Spleen (tissue), 11 donors: ENCODE measurements at regions not wholly inside any gene's neighbourhood (a gene's known extent, or its start where the extent isn't known, plus 50 kb on each side); places are given as distances from the start of the nearest gene placed in this dataset.

Experiments used
- DNase-seq: peaks from one replicate; pipeline ENCODE4 v3.0.0-alpha.2; 2020
- H3K27ac ChIP-seq, 8 donors: fragments of 200-600 bp; sonication (generic) in 7 of 8; 1 replicate in 4 of 8; 2 replicates in 4 of 8; pipeline versions ENCODE4 v1.5.0 to v1.8.0; 2016 to 2021; ENCODE audit warnings: inconsistent platforms in 4 of 8, mild to moderate bottlenecking in 4 of 8, moderate library complexity in 1 of 8
- H3K27me3 ChIP-seq, 7 donors: fragments of 200-600 bp; sonication (generic) in 6 of 7; replicated peaks in 1 of 7; 1 replicate in 4 of 7; 2 replicates in 3 of 7; pipeline versions ENCODE4 v1.5.0 to v1.8.0; 2016 to 2021; ENCODE audit warnings: inconsistent platforms in 3 of 7, mild to moderate bottlenecking in 1 of 7
- H3K36me3 ChIP-seq, 6 donors: fragments of 200-600 bp; sonication (generic) in 5 of 6; 1 replicate in 4 of 6; 2 replicates in 2 of 6; pipeline versions ENCODE4 v1.5.0 to v1.8.0; 2016 to 2021; ENCODE audit warnings: inconsistent platforms in 2 of 6
- H3K4me1 ChIP-seq, 6 donors: fragments of 200-600 bp; sonication (generic) in 5 of 6; 1 replicate in 3 of 6; 2 replicates in 3 of 6; pipeline versions ENCODE4 v1.5.0 to v1.8.0; 2016 to 2021; ENCODE audit warnings: inconsistent platforms in 3 of 6
- H3K4me3 ChIP-seq, 8 donors: fragments of 200-600 bp; sonication (generic) in 7 of 8; 1 replicate in 4 of 8; 2 replicates in 4 of 8; pipeline versions ENCODE4 v1.5.0 to v1.8.0; 2016 to 2021; ENCODE audit warnings: inconsistent platforms in 4 of 8, mild to moderate bottlenecking in 4 of 8, moderate library complexity in 2 of 8
- H3K9me3 ChIP-seq, 8 donors: fragments of 200-600 bp; sonication (generic) in 7 of 8; 1 replicate in 4 of 8; 2 replicates in 4 of 8; pipeline versions ENCODE4 v1.5.0 to v1.8.0; 2016 to 2021; ENCODE audit warnings: inconsistent platforms in 4 of 8
- POLR2A ChIP-seq, 3 donors: fragments of 450-650 bp; IDR thresholded peaks; one replicate each; pipeline ENCODE4 v1.5.1; 2017; ENCODE audit warnings: antibody characterized with exemption in 3 of 3, mild to moderate bottlenecking in 1 of 3
- POLR2AphosphoS5 ChIP-seq, 3 donors: sonication (generic); formaldehyde crosslinking; IDR thresholded peaks; one replicate each; pipeline ENCODE4 v1.5.1; 2017; ENCODE audit warnings: antibody characterized with exemption in 3 of 3
- WGBS, 5 donors: extraction: QIAGEN DNeasy Blood & Tissue Kit in 3 of 5; methylation state at CpG; one replicate each; pipeline versions ENCODE4 v1.1.5 to v1.1.7; 2013 to 2018; 5-methylcytosine and 5-hydroxymethylcytosine counted together
- intact Hi-C: fragments of 100-400 bp; cut with DNase I; formaldehyde crosslinking; loops from one replicate; pipeline ENCODE4 v1.15.0; 2023; ENCODE audit warnings: low total_unique reads
- TF ChIP-seq, protein P1 (sequence below), 11 experiments: fragments of 200-600 bp in 7 of 11; fragments of 450-650 bp in 4 of 11; sonication (generic) in 4 of 11; IDR thresholded peaks in 8 of 11; conservative IDR thresholded peaks in 3 of 11; 1 replicate in 7 of 11; 2 replicates in 4 of 11; pipeline versions ENCODE4 v1.4.0 to v1.8.0; 2016 to 2021; ENCODE audit warnings: antibody characterized with exemption in 11 of 11, inconsistent platforms in 4 of 11, mild to moderate bottlenecking in 1 of 11
- donor health status: healthy with polysubstance abuse.
- donor health status: DM: no; HTN: no; CAD: no; lungs with moderate emphysema.
- donor health status: DM: no; HTN: no; CAD: no.
- donor health status: Bipolar disorder and iron deficiency.
- donor health status: healthy.
- donor health status: DM: no; HTN: no; CAD: no.
- donor health status: DM: yes; HTN: yes; CAD: no.

DNA sequence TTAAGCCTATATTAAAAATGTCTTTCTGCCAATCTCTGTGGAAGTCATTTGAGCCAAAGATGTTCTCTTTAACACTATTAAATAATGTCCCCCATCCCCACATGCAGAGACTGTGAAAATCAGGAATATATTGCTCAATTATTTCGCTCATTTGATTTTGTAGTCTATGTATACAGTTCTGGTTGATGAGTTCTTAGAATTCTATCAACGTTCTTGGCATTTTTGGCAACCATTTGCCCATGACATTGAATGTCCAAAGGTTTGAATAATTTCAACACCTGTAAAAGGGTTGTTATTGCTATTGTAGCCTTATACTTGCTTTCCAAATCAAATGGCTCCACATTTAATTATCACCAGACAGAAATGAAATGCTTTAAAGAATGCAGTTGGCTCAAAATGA lies 536.1 kb downstream of the CAAP1 start:
- no peak for DNase-seq
- H3K27me3 ChIP-seq: no peaks in the 10 kb centered on the region
- H3K27ac ChIP-seq: no peak overlapping the region
- intact Hi-C loops: no loop called here
- TF ChIP-seq POLR2A (IDR thresholded peaks at IDR 0.05) (no peak), POLR2AphosphoS5 (IDR thresholded peaks at IDR 0.05) (no peak)
- TF ChIP-seq, protein P1, sequence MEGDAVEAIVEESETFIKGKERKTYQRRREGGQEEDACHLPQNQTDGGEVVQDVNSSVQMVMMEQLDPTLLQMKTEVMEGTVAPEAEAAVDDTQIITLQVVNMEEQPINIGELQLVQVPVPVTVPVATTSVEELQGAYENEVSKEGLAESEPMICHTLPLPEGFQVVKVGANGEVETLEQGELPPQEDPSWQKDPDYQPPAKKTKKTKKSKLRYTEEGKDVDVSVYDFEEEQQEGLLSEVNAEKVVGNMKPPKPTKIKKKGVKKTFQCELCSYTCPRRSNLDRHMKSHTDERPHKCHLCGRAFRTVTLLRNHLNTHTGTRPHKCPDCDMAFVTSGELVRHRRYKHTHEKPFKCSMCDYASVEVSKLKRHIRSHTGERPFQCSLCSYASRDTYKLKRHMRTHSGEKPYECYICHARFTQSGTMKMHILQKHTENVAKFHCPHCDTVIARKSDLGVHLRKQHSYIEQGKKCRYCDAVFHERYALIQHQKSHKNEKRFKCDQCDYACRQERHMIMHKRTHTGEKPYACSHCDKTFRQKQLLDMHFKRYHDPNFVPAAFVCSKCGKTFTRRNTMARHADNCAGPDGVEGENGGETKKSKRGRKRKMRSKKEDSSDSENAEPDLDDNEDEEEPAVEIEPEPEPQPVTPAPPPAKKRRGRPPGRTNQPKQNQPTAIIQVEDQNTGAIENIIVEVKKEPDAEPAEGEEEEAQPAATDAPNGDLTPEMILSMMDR (IDR thresholded peaks at IDR 0.05 in 8 of 11, conservative IDR thresholded peaks at IDR 0.05 in 3 of 11): no peak
- H3K9me3 ChIP-seq: peaks cover 0 to 5% (median 0%) of the 10 kb centered on the region in 8 donors
- H3K4me1 ChIP-seq: no peaks in the 10 kb centered on the region
- 50 to 68% (median 55%) methylated on average over 2 of the region's 2 CpGs for WGBS, 5 donors
- H3K36me3 ChIP-seq: no peaks in the 10 kb centered on the region
- no peak overlapping the region for H3K4me3 ChIP-seq

DNA sequence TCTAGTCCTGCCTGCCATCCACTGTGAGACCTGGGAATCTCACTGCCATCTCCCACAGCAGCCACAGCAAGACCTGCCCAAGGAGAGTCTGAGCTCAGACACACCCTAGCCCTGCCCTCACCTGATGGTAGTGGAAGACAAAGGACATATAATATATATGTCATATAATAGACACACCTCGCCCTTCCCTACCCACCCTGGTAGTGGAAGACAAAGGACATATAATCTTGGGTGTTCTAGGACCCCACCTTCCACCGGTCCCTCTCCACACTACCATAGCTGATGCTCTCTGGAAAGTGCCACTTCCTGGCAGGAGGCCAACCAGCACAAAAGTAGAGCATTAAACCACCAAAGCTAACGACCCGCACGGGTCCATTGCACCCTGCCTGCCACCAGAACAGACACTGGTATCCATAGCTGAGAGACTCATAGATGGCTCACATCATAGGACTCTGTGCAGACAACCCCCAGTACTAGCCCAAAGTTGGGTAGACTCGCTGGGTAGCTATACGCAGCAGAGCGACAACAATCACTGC lies 545.6 kb downstream of the CAAP1 start:
- WGBS, 5 donors: 69 to 86% (median 83%) methylated on average over 8 of the region's 8 CpGs
- TF ChIP-seq, protein P1 (IDR thresholded peaks at IDR 0.05 in 8 of 11, conservative IDR thresholded peaks at IDR 0.05 in 3 of 11): no peak
- H3K4me3 ChIP-seq: no peak overlapping the region

DNA sequence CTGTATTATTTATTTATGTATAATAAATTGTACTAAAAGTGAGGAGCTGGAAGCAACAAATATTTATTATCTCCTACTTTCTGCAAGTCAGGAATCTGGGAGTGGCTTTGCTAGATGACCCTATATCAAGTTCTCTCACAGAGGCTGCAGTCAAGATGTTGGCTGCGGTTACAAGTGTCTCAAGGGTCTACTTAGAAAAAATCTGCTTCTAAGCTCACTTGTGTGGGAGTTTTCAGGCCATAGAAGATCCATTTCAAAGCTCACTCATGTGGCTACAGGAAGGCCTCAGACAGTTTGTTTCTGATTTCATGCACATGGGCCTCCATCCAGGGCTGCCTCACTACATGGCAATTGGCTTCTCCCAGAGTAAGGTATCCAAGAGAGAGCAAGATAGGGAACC lies 551.1 kb downstream of the CAAP1 start:
- H3K27ac ChIP-seq: no peak overlapping the region
- DNase-seq: no peak
- TF ChIP-seq POLR2A (IDR thresholded peaks at IDR 0.05) (no peak), POLR2AphosphoS5 (IDR thresholded peaks at IDR 0.05) (no peak)
- TF ChIP-seq, protein P1 (IDR thresholded peaks at IDR 0.05 in 8 of 11, conservative IDR thresholded peaks at IDR 0.05 in 3 of 11): no peak
- H3K4me1 ChIP-seq: no peaks in the 10 kb centered on the region
- no peak overlapping the region for H3K4me3 ChIP-seq
- H3K27me3 ChIP-seq: no peaks in the 10 kb centered on the region
- intact Hi-C loops: no loop called here
- 64 to 93% (median 74%) methylated on average over 1 of the region's 1 CpG for WGBS, 5 donors
- H3K9me3 ChIP-seq: peaks cover 0 to 27% (median 15%) of the 10 kb centered on the region in 8 donors
- H3K36me3 ChIP-seq: no peaks in the 10 kb centered on the region

More for the DNA sequence above, 545.6 kb downstream of the CAAP1 start:
- DNase-seq: no peak
- Histone ChIP-seq H3K9me3 (peaks cover 0 to 38% (median 21%) of the 10 kb centered on the region in 8 donors), H3K36me3 (no peaks in the 10 kb centered on the region), H3K27ac (no peak overlapping the region), H3K4me1 (no peaks in the 10 kb centered on the region), H3K27me3 (no peaks in the 10 kb centered on the region)
- intact Hi-C loops: no loop called here

DNA sequence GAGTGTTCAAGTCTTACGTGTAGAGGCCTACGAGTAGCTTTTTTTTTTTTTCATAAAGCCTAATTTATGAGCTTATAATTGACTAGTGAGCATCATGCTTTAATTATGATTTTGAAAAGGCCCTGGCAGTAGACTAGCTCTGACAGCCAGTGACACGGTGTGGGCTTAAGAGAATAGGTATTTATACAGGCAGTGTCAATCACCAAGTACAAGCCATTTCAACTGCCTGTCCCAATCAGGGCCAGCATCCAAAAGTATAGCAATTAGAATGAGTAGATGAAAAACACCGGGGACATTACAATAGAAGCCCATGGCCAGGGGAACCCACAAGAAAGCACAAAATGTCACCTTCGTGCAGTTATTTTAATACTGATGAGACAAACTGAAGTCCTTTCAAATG lies 552.8 kb downstream of the CAAP1 start:
- H3K9me3 ChIP-seq: peaks cover 0 to 20% (median 13%) of the 10 kb centered on the region in 8 donors
- H3K27ac ChIP-seq: no peak overlapping the region
- whole genome bisulfite sequencing, 5 donors: 80 to 89% (median 88%) methylated on average over 5 of the region's 5 CpGs
- intact Hi-C loops: no loop called here
- H3K4me1 ChIP-seq: no peaks in the 10 kb centered on the region
- no peaks in the 10 kb centered on the region for H3K27me3 ChIP-seq
- TF ChIP-seq POLR2A (IDR thresholded peaks at IDR 0.05) (no peak), POLR2AphosphoS5 (IDR thresholded peaks at IDR 0.05) (no peak)
- TF ChIP-seq, protein P1 (IDR thresholded peaks at IDR 0.05 in 8 of 11, conservative IDR thresholded peaks at IDR 0.05 in 3 of 11): no peak
- DNase-seq: no peak
- H3K36me3 ChIP-seq: no peaks in the 10 kb centered on the region
- H3K4me3 ChIP-seq: no peak overlapping the region
